ENCODE measurements at regions not wholly inside any gene's neighbourhood (a gene's known extent, or its start where the extent isn't known, plus 50 kb on each side); places are given as distances from the start of the nearest gene placed in this dataset.

GRCh38 chr13:104616990-104617389, 1550.8 kb upstream of the SLC10A2 start:
- TF ChIP-seq POLR2A (IDR thresholded peaks at IDR 0.05) (no peak), CTCF (IDR thresholded peaks at IDR 0.05) (no peak)

Measured in lower leg skin (tissue), 3 donors.